ENCODE measurements at regions not wholly inside any gene's neighbourhood (a gene's known extent, or its start where the extent isn't known, plus 50 kb on each side); places are given as distances from the start of the nearest gene placed in this dataset.

DNA sequence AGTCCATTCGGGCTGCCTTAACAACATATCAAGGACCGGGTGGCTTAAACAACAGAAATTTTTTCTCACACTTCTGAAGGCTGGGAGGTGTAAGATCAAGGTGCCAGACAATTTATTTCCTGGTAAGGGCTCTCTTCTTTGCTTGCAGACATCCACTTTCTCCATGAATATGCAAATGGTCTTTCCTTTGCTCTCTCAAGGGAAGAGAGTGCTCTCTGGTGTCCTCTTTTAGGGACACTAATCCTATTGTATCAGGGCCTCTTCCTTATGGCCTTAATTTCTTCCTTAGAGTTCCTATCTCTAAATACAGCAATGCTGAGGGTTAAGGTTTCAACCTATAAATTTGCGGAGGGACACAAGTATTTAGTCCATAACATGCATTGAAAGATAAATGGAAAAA, 770.8 kb downstream of the DSC3 start:
- DNase-seq (no peak), ATAC-seq (no peak)
- no peak overlapping the region for H3K4me3 ChIP-seq
- H3K9me3 ChIP-seq = no peaks in the 10 kb centered on the region
- H3K4me1 ChIP-seq (ENCODE audit: low read depth) = no peaks in the 10 kb centered on the region
- intact Hi-C loops (cut with DNase I, micrococcal nuclease) = no loop called here
- no peaks in the 10 kb centered on the region for H3K36me3 ChIP-seq (ENCODE audit: low read depth)
- TF ChIP-seq, protein P1, sequence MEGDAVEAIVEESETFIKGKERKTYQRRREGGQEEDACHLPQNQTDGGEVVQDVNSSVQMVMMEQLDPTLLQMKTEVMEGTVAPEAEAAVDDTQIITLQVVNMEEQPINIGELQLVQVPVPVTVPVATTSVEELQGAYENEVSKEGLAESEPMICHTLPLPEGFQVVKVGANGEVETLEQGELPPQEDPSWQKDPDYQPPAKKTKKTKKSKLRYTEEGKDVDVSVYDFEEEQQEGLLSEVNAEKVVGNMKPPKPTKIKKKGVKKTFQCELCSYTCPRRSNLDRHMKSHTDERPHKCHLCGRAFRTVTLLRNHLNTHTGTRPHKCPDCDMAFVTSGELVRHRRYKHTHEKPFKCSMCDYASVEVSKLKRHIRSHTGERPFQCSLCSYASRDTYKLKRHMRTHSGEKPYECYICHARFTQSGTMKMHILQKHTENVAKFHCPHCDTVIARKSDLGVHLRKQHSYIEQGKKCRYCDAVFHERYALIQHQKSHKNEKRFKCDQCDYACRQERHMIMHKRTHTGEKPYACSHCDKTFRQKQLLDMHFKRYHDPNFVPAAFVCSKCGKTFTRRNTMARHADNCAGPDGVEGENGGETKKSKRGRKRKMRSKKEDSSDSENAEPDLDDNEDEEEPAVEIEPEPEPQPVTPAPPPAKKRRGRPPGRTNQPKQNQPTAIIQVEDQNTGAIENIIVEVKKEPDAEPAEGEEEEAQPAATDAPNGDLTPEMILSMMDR (IDR thresholded peaks at IDR 0.05) = no peak

DNA sequence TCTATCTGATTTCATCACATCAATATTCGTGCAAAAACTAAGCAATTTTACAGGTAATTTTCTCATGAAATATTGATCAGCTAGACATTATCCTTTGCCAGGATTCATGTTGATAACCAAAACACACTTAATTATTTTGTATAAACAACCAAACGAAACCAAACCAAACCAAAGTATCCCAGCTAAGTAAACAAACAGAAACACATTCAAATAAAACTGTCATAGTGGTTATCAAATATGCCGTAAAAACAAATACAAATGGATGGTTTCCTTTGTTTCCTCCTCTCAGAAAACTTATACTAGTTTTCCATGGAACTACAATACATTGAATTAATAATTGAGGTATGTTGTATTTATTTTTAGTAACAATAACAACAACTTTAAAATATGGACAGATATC, 777.4 kb downstream of the DSC3 start:
- no peaks in the 10 kb centered on the region for H3K4me1 ChIP-seq (ENCODE audit: low read depth)
- intact Hi-C loops (cut with DNase I, micrococcal nuclease) = no loop called here
- DNase-seq (no peak), ATAC-seq (no peak)
- TF ChIP-seq, protein P1 (IDR thresholded peaks at IDR 0.05) = no peak
- H3K9me3 ChIP-seq = no peaks in the 10 kb centered on the region
- no peaks in the 10 kb centered on the region for H3K36me3 ChIP-seq (ENCODE audit: low read depth)
- H3K4me3 ChIP-seq = no peak overlapping the region

DNA sequence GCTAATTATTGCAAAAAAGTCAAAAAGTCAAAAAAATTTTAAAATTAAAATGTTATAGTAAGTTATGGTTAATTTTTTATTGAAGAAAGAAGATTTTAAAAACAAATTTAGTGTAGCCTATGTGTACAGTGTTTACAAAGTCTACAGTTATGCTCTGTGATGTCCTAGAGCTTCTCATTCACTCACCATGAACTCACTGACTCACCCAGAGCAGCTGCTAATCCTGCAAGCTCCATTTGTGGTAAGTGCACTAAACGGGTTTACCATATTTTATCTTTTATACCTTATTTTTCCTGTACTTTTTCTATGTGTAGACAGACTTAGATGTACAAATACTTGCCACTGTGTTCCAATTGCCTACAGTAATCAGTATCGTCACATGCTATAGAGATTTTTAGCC, 788.2 kb downstream of the DSC3 start:
- ATAC-seq = no peak
- DNase-seq = no peak
- no peaks in the 10 kb centered on the region for H3K36me3 ChIP-seq (ENCODE audit: low read depth)
- intact Hi-C loops (cut with DNase I, micrococcal nuclease) = no loop called here
- H3K4me1 ChIP-seq (ENCODE audit: low read depth) = no peaks in the 10 kb centered on the region
- no peak overlapping the region for H3K4me3 ChIP-seq
- H3K9me3 ChIP-seq = no peaks in the 10 kb centered on the region
- TF ChIP-seq, protein P1 (IDR thresholded peaks at IDR 0.05) = no peak

DNA sequence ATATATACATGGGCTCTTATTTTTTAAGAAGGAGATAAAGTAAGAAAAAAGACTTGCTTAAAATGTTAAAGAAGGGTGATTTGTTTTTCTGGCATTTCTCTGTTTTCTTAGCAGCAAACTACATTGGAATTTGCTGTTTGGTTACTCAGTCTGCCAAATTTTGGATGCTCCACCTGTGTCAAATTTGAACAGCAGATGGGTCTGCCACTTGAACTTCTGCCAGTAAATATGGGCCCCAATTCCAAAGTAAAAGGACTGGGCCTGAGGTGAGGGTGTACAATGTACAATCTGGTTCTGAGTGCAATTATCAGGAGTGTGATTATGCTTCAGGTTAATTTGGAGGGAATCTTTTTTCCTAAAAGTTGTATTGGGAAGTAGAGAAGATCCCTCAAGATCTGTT, 794.5 kb downstream of the DSC3 start:
- no peak for DNase-seq
- ATAC-seq = no peak
- Histone ChIP-seq H3K4me1 (ENCODE audit: low read depth) (no peaks in the 10 kb centered on the region), H3K4me3 (no peak overlapping the region), H3K36me3 (ENCODE audit: low read depth) (no peaks in the 10 kb centered on the region), H3K9me3 (no peaks in the 10 kb centered on the region)
- intact Hi-C loops (cut with DNase I, micrococcal nuclease) = no loop called here
- TF ChIP-seq, protein P1 (IDR thresholded peaks at IDR 0.05) = no peak

DNA sequence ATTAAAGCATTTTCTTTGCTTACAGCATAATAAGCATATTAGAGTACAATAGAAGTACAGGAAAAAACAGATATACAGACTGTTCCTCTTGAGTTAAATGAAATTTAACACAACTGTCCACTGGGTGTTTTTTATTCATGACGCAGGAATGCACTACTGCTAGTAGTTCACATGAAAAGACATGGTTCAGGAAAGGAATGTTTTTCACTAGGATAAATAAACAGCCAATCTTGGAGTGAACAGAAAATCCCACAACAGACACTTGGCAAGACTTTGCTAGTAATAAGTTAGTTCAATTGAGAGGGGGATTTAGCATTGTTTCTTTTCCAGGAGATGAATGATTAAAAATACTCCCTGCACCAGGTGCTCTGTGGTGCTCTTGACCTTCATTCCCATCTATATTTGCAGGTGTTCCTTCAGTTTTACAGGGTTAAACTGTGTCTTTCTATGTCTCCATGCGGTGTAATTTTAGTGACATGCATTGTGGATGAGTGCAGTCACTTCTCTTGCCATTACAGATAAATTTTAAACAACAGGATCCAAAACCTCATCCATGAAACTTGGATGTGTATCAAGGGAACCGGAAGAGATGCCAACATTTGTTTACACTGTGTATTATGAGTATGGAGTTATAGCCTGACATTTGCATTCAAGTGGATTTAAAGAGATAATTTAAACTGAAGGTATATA, 796.6 kb downstream of the DSC3 start:
- H3K9me3 ChIP-seq = peaks cover 4% of the 10 kb centered on the region
- no peaks in the 10 kb centered on the region for H3K36me3 ChIP-seq (ENCODE audit: low read depth)
- TF ChIP-seq, protein P1 (IDR thresholded peaks at IDR 0.05) = no peak
- intact Hi-C loops (cut with DNase I, micrococcal nuclease) = no loop called here
- ATAC-seq (no peak), DNase-seq (no peak)
- no peaks in the 10 kb centered on the region for H3K4me1 ChIP-seq (ENCODE audit: low read depth)
- no peak overlapping the region for H3K4me3 ChIP-seq

DNA sequence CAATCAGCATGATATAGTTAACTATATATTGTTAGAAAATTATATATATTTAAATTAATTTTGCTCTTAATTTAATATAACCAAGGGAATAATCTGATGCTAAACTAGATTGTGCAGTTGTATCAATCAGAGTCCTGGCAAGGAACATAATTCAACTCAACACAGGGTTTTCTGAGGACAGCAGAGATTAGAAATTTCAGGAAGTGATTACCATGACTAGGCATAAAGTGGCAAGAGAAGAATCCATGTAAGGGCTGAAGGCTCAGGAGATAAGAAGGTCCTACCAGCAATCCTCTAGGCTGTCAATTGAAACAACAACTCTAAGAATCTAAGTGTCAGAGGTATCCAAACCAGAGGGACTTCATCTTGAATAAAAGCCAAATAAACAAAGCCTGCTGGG, 807.8 kb downstream of the DSC3 start:
- H3K36me3 ChIP-seq (ENCODE audit: low read depth) = no peaks in the 10 kb centered on the region
- ATAC-seq = no peak
- peaks cover 9% of the 10 kb centered on the region for H3K9me3 ChIP-seq
- intact Hi-C loops (cut with DNase I, micrococcal nuclease) = no loop called here
- no peak for DNase-seq
- H3K4me1 ChIP-seq (ENCODE audit: low read depth) = no peaks in the 10 kb centered on the region
- no peak overlapping the region for H3K4me3 ChIP-seq
- TF ChIP-seq, protein P1 (IDR thresholded peaks at IDR 0.05) = no peak

Data from mucosa of descending colon (tissue), 3 donors.